SKM-1 treated with dmso at 0.1 percent for 144 hours (cell line): ENCODE measurements at regions not wholly inside any gene's neighbourhood (a gene's known extent, or its start where the extent isn't known, plus 50 kb on each side); places are given as distances from the start of the nearest gene placed in this dataset.

ENCODE experiments used
- DNase-seq: peaks from one replicate; lab custom pipeline; 2025; ENCODE audit not compliant: unreplicated experiment; lab: John Stamatoyannopoulos, UW

GRCh38 chr16:56140645-56141044, 50.6 kb upstream of the GNAO1 start:
- no peak for DNase-seq

GRCh38 chr16:56137269-56137668, 54.0 kb upstream of the GNAO1 start:
- no peak for DNase-seq

- no peak for DNase-seq
Observed at GRCh38 chr16:56136256-56136655, 55.0 kb upstream of the GNAO1 start.

GRCh38 chr16:56134790-56135189, 56.5 kb upstream of the GNAO1 start:
- no peak for DNase-seq

- DNase-seq = no peak
Observed at GRCh38 chr16:56125922-56126321, 65.4 kb upstream of the GNAO1 start.

- no peak for DNase-seq
Observed at GRCh38 chr16:56122251-56122650, 69.0 kb upstream of the GNAO1 start.

GRCh38 chr16:56121156-56121500, 70.2 kb upstream of the GNAO1 start:
- no peak for DNase-seq

- no peak for DNase-seq
Observed at GRCh38 chr16:56120447-56121155, 70.7 kb upstream of the GNAO1 start.

- DNase-seq = peak; percentile 27
Observed at GRCh38 chr16:56119133-56119532, 72.2 kb upstream of the GNAO1 start.

- no peak for DNase-seq
Observed at GRCh38 chr16:56116577-56116964, 74.7 kb upstream of the GNAO1 start.

GRCh38 chr16:56115817-56116576, 75.3 kb upstream of the GNAO1 start:
- no peak for DNase-seq

- DNase-seq = no peak
Observed at GRCh38 chr16:56113223-56113622, 78.1 kb upstream of the GNAO1 start.

- no peak for DNase-seq
Observed at GRCh38 chr16:56111100-56111499, 80.2 kb upstream of the GNAO1 start.

- DNase-seq = no peak
Observed at GRCh38 chr16:56109994-56110393, 81.3 kb upstream of the GNAO1 start.

- no peak for DNase-seq
Observed at GRCh38 chr16:56109205-56109604, 82.1 kb upstream of the GNAO1 start.

GRCh38 chr16:56108724-56109123, 82.6 kb upstream of the GNAO1 start:
- DNase-seq = no peak

- DNase-seq = no peak
Observed at GRCh38 chr16:56108056-56108471, 83.2 kb upstream of the GNAO1 start.

GRCh38 chr16:56106527-56106926, 84.8 kb upstream of the GNAO1 start:
- DNase-seq = no peak

GRCh38 chr16:56102906-56103305, 88.4 kb upstream of the GNAO1 start:
- DNase-seq = no peak

- no peak for DNase-seq
Observed at GRCh38 chr16:56102183-56102686, 89.1 kb upstream of the GNAO1 start.

- no peak for DNase-seq
Observed at GRCh38 chr16:56101480-56101879, 89.8 kb upstream of the GNAO1 start.

GRCh38 chr16:56097306-56097705, 94.0 kb upstream of the GNAO1 start:
- no peak for DNase-seq

- DNase-seq = no peak
Observed at GRCh38 chr16:56094231-56094630, 97.1 kb upstream of the GNAO1 start.
